Transverse colon (tissue), 4 donors: ENCODE measurements at regions not wholly inside any gene's neighbourhood (a gene's known extent, or its start where the extent isn't known, plus 50 kb on each side); places are given as distances from the start of the nearest gene placed in this dataset.

Source experiments
- DNase-seq: peaks from one replicate; pipeline ENCODE4 v3.0.0-alpha.2; 2019
- H3K27ac ChIP-seq, 4 donors: fragments of 200-600 bp; sonication (generic); 2 replicates each; pipeline ENCODE4 v1.5.1; 2016 to 2018; ENCODE audit warnings: inconsistent platforms in 4 of 4
- H3K27me3 ChIP-seq: fragments of 200-600 bp; sonication (generic); 2 replicates; pipeline ENCODE4 v1.5.1; 2017; ENCODE audit warnings: inconsistent platforms
- H3K36me3 ChIP-seq, 4 donors: fragments of 200-600 bp; sonication (generic); 2 replicates each; pipeline ENCODE4 v1.5.1; 2017 to 2019; ENCODE audit warnings: inconsistent platforms in 4 of 4
- H3K4me1 ChIP-seq, 4 donors: fragments of 200-600 bp; sonication (generic); 2 replicates each; pipeline ENCODE4 v1.5.1; 2017 to 2020; ENCODE audit warnings: inconsistent platforms in 4 of 4
- H3K4me3 ChIP-seq, 4 donors: fragments of 200-600 bp; sonication (generic); 1 replicate in 1 of 4; 2 replicates in 3 of 4; pipeline versions ENCODE4 v1.5.1 to v1.6.1; 2017 to 2019; ENCODE audit warnings: inconsistent platforms in 4 of 4
- H3K9me3 ChIP-seq, 2 donors: fragments of 200-600 bp; sonication (generic); 2 replicates each; pipeline ENCODE4 v1.5.1; 2017 to 2019; ENCODE audit warnings: inconsistent platforms in 2 of 2
- EP300 ChIP-seq: sonication (generic); formaldehyde crosslinking; IDR thresholded peaks from one replicate; pipeline ENCODE4 v1.6.1; 2017; ENCODE audit warnings: antibody characterized with exemption, low read depth
- POLR2A ChIP-seq: fragments of 450-650 bp; IDR thresholded peaks from one replicate; pipeline ENCODE4 v1.6.1; 2016; ENCODE audit warnings: antibody characterized with exemption, mild to moderate bottlenecking, moderate library complexity
- POLR2AphosphoS5 ChIP-seq, 3 donors: sonication (generic); formaldehyde crosslinking; IDR thresholded peaks; one replicate each; pipeline ENCODE4 v1.6.1; 2016; ENCODE audit warnings: antibody characterized with exemption in 3 of 3
- WGBS, 2 donors: methylation state at CpG; one replicate each; pipeline ENCODE4 v1.1.5; 2018; ENCODE audit warnings: low coverage in 1 of 2; 5-methylcytosine and 5-hydroxymethylcytosine counted together
- in situ Hi-C, 4 donors: fragments of 200-750 bp; cut with MboI; loops; one replicate each; pipeline versions ENCODE4 v1.15.0 to v1.15.1; 2017; ENCODE audit warnings: low sequenced_read_pairs in 3 of 4, low pct_ligation_motif_present in 1 of 4, low pct_unique_long_range_greater_than_20kb in 1 of 4
- intact Hi-C: fragments of 100-400 bp; cut with DNase I; formaldehyde crosslinking; loops from one replicate; pipeline ENCODE4 v1.15.1; 2023; ENCODE audit warnings: low total_unique reads
- TF ChIP-seq, protein P1 (sequence below), 5 experiments: fragments of 200-600 bp in 3 of 5; fragments of 450-650 bp in 2 of 5; sonication (generic) in 3 of 5; IDR thresholded peaks; 1 replicate in 2 of 5; 2 replicates in 3 of 5; pipeline ENCODE4 v1.5.1; 2016 to 2017; ENCODE audit warnings: antibody characterized with exemption in 5 of 5, inconsistent platforms in 3 of 5, mild to moderate bottlenecking in 2 of 5, moderate library complexity in 1 of 5

DNA sequence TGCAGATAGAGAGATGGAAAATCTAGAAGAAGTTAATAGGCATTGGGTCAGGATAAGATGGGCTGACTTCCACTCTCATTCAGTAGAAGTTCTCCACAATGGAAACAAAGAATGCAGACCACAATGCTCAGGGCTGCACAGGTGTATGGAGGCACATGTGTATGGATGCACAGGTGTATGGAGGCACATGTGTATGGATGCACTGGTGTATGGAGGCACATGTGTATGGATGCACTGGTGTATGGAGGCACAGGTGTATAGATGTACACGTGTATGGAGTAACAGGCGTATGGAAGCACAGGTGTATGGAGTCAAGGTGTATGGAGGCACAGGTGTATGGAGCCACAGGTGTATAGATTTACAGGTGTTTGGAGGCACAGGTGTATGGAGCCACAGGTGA is 285.7 kb upstream of the PPP2R2D start:
- no peak for DNase-seq
- whole genome bisulfite sequencing, 2 donors = 71 to 88% methylated on average over 2 of the region's 2 CpGs

DNA sequence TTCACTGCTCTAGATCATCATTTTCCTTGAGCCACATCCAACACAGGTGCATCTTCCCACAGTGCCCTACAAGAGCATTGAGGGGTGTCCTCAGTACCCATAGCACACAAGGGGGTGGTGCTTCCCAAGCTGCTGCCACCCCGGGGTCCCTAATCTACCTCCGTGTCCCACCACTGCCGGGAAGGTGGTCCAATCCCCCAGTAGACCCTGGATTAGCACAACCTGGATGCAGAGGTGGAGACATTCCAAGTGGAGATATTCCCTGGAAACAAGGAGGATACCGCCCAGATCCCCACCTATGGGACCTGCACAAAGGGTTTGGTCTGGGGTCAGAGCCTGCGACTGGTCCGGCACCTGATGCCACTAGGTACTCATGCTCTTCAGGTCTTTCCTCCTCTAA is 284.8 kb upstream of the PPP2R2D start:
- WGBS, 2 donors = 95% methylated on average over 6 of the region's 6 CpGs; no CpG with 5 or more reads in 1 of the 2 donors
- H3K27me3 ChIP-seq = no peaks in the 10 kb centered on the region
- TF ChIP-seq POLR2AphosphoS5 (IDR thresholded peaks at IDR 0.05) = no peak
- TF ChIP-seq, protein P1, sequence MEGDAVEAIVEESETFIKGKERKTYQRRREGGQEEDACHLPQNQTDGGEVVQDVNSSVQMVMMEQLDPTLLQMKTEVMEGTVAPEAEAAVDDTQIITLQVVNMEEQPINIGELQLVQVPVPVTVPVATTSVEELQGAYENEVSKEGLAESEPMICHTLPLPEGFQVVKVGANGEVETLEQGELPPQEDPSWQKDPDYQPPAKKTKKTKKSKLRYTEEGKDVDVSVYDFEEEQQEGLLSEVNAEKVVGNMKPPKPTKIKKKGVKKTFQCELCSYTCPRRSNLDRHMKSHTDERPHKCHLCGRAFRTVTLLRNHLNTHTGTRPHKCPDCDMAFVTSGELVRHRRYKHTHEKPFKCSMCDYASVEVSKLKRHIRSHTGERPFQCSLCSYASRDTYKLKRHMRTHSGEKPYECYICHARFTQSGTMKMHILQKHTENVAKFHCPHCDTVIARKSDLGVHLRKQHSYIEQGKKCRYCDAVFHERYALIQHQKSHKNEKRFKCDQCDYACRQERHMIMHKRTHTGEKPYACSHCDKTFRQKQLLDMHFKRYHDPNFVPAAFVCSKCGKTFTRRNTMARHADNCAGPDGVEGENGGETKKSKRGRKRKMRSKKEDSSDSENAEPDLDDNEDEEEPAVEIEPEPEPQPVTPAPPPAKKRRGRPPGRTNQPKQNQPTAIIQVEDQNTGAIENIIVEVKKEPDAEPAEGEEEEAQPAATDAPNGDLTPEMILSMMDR (IDR thresholded peaks at IDR 0.05) = no peak
- TF ChIP-seq EP300 = no peak
- no peak for TF ChIP-seq POLR2A
- H3K9me3 ChIP-seq = no peaks in the 10 kb centered on the region
- H3K27ac ChIP-seq = no peak overlapping the region
- H3K36me3 ChIP-seq = no peaks in the 10 kb centered on the region
- H3K4me1 ChIP-seq = no peaks in the 10 kb centered on the region
- H3K4me3 ChIP-seq = no peak overlapping the region
- in situ Hi-C loops = no loop called here
- intact Hi-C loops = no loop called here
- no peak for DNase-seq

More for the DNA sequence above, 285.7 kb upstream of the PPP2R2D start:
- Histone ChIP-seq H3K4me3 (no peak overlapping the region), H3K27ac (no peak overlapping the region), H3K9me3 (no peaks in the 10 kb centered on the region), H3K36me3 (no peaks in the 10 kb centered on the region), H3K27me3 (no peaks in the 10 kb centered on the region), H3K4me1 (no peaks in the 10 kb centered on the region)
- TF ChIP-seq EP300 = no peak
- TF ChIP-seq POLR2A = no peak
- TF ChIP-seq, protein P1 (IDR thresholded peaks at IDR 0.05) = no peak
- no peak for TF ChIP-seq POLR2AphosphoS5 (IDR thresholded peaks at IDR 0.05)
- intact Hi-C loops (no loop called here), in situ Hi-C loops (no loop called here)

DNA sequence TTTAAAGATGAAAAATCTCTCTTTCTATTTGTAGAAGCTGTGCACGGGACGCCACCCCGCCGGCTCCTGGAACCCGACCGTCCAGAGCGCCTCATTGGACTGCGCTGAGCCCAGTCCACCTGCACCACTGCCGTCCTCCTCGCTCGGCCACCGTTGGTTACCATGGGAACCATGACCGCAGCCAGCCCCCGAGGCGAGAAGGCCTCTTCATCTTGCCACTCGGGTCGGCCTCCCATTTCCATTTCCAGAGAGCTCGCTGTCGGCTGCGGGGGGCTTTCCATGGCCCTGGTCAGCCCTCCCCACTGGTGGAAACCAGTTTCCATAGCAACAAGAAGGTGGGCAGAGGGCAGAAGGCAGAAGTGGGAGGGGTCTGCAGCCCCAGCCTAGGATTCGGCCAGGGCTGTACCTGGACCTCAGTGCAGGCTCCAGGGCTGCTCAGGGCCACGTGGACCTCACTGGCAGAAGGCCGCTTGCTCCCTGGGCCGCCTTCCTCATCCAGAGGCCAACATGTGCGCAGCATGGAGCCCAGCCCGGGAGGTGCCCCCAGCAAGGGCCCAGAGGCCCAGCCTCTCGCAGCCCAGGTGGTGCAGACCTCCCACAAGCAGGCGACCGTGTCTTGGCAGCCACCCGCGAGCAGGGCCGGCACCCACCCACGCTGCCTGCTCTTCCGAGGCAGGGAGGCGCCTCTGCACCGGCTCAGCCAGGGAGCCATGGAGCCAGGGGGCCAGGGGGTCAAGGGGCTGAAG is 283.5 kb upstream of the PPP2R2D start:
- H3K4me3 ChIP-seq = no peak overlapping the region
- no peaks in the 10 kb centered on the region for H3K9me3 ChIP-seq
- H3K36me3 ChIP-seq = no peaks in the 10 kb centered on the region
- H3K27ac ChIP-seq = no peak overlapping the region
- no peak for DNase-seq
- TF ChIP-seq POLR2A = no peak
- TF ChIP-seq, protein P1 (IDR thresholded peaks at IDR 0.05) = no peak
- H3K4me1 ChIP-seq = no peaks in the 10 kb centered on the region
- intact Hi-C loops (no loop called here), in situ Hi-C loops (no loop called here)
- 85 to 86% methylated on average over 15 to 24 of the region's 36 CpGs for WGBS, 2 donors
- no peaks in the 10 kb centered on the region for H3K27me3 ChIP-seq

DNA sequence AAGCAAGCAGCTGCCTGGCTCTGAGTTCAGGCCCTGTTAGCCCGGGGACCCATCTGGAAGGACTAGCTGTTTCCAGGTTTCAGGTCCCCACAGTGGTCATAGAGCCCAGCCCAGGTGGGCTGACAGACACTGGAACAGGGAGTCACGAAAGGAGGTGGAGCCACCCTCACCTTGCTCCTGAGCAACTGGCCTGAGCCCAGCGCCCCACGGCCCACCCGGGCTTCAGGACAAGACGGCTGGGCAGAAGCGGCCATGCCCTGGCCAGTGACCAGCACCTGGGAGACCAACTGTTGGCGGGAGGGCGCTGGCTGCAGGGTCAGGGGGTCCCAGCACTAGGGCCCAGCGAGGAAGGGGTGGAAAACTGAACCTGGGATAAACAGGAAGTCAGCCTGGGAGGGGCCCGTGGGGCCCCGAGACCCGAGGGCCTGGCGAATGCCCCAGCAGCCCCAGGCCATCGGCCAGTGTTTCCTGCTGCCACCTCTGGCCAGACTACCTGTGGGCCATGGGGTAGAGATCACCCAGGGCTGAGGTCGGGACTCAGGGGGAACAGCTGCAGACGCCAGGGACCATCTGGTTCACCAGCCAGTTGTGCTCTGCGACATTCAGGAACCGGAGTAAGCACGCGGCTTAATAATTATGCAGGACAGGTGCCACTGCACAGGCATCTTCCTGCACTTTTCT is 282.1 kb upstream of the PPP2R2D start:
- WGBS, 2 donors = 67% methylated on average over 21 of the region's 21 CpGs; no CpG with 5 or more reads in 1 of the 2 donors
- H3K4me3 ChIP-seq = no peak overlapping the region
- no peak overlapping the region for H3K27ac ChIP-seq
- H3K4me1 ChIP-seq = no peaks in the 10 kb centered on the region
- in situ Hi-C loops (no loop called here), intact Hi-C loops (no loop called here)
- DNase-seq = no peak
- H3K27me3 ChIP-seq = no peaks in the 10 kb centered on the region
- TF ChIP-seq, protein P1 (IDR thresholded peaks at IDR 0.05) = no peak
- TF ChIP-seq POLR2A = no peak
- TF ChIP-seq POLR2AphosphoS5 (IDR thresholded peaks at IDR 0.05) = no peak
- TF ChIP-seq EP300 = no peak
- no peaks in the 10 kb centered on the region for H3K36me3 ChIP-seq
- no peaks in the 10 kb centered on the region for H3K9me3 ChIP-seq
